DOHH2 (cell line): ENCODE measurements at regions not wholly inside any gene's neighbourhood (a gene's known extent, or its start where the extent isn't known, plus 50 kb on each side); places are given as distances from the start of the nearest gene placed in this dataset.

Experiments
- H3F3A ChIP-seq: fragments of 200-600 bp; sonication (generic), shearing (Covaris generic); 2 replicates; pipeline ENCODE4 v1.6.0; 2016; ENCODE audit warnings: antibody characterized with exemption, mild to moderate bottlenecking; ENCODE audit not compliant: control insufficient read depth, insufficient read depth
- H3K27ac ChIP-seq: fragments of 200-600 bp; sonication (generic); 2 replicates; pipeline ENCODE4 v1.5.1; 2014; ENCODE audit warnings: low read depth, mild to moderate bottlenecking, low read length, moderate library complexity
- H3K27me3 ChIP-seq: fragments of 200-600 bp; sonication (generic); 2 replicates; pipeline ENCODE4 v1.6.1; 2014; ENCODE audit warnings: mild to moderate bottlenecking, low read length, mixed read lengths; ENCODE audit not compliant: control insufficient read depth
- H3K36me3 ChIP-seq: fragments of 200-600 bp; sonication (generic); 2 replicates; pipeline ENCODE4 v1.6.1; 2014; ENCODE audit warnings: mild to moderate bottlenecking, low read length, moderate library complexity, mixed read lengths; ENCODE audit not compliant: control insufficient read depth
- H3K4me1 ChIP-seq: fragments of 200-600 bp; sonication (generic); 2 replicates; pipeline ENCODE4 v1.6.1; 2014; ENCODE audit warnings: mild to moderate bottlenecking, low read length, mixed read lengths; ENCODE audit not compliant: control insufficient read depth
- H3K4me2 ChIP-seq: fragments of 200-600 bp; sonication (generic); 2 replicates; pipeline ENCODE4 v1.6.0; 2014; ENCODE audit warnings: mild to moderate bottlenecking, low read length, moderate library complexity
- H3K4me3 ChIP-seq: fragments of 200-600 bp; sonication (generic); 2 replicates; pipeline ENCODE4 v1.5.1; 2014; ENCODE audit warnings: mild to moderate bottlenecking, low read length, mixed read lengths
- H3K79me2 ChIP-seq: fragments of 200-600 bp; sonication (generic); 2 replicates; pipeline ENCODE4 v1.6.1; 2014; ENCODE audit warnings: mild to moderate bottlenecking, low read length, mixed read lengths; ENCODE audit not compliant: control insufficient read depth
- H3K9me2 ChIP-seq: fragments of 200-600 bp; sonication (generic); replicated peaks from 2 replicates; pipeline ENCODE4 v1.6.1; 2014; ENCODE audit warnings: mild to moderate bottlenecking, low read length, mixed read lengths; ENCODE audit not compliant: control insufficient read depth
- H3K9me3 ChIP-seq: fragments of 200-600 bp; sonication (generic); 2 replicates; pipeline ENCODE4 v1.6.1; 2014; ENCODE audit warnings: antibody characterized with exemption, low read length, mixed read lengths; ENCODE audit not compliant: control insufficient read depth, insufficient read depth
- H4K20me1 ChIP-seq: fragments of 200-600 bp; sonication (generic); 2 replicates; pipeline ENCODE4 v1.6.0; 2014; ENCODE audit warnings: low read depth, mild to moderate bottlenecking, antibody characterized with exemption, low read length, moderate library complexity; ENCODE audit not compliant: control insufficient read depth, insufficient read depth
- CTCF ChIP-seq: fragments of 200-600 bp; sonication (generic); IDR thresholded peaks from one replicate; pipeline ENCODE4 v1.5.1; 2014; ENCODE audit warnings: antibody characterized with exemption, mild to moderate bottlenecking, low read depth, low read length; ENCODE audit not compliant: poor library complexity, severe bottlenecking
- EZH2phosphoT487 ChIP-seq: fragments of 200-600 bp; sonication (generic); IDR thresholded peaks from 2 replicates; pipeline ENCODE4 v1.6.1; 2017; ENCODE audit warnings: borderline replicate concordance, mild to moderate bottlenecking, antibody characterized with exemption, low read length, moderate library complexity, mixed read lengths

DNA sequence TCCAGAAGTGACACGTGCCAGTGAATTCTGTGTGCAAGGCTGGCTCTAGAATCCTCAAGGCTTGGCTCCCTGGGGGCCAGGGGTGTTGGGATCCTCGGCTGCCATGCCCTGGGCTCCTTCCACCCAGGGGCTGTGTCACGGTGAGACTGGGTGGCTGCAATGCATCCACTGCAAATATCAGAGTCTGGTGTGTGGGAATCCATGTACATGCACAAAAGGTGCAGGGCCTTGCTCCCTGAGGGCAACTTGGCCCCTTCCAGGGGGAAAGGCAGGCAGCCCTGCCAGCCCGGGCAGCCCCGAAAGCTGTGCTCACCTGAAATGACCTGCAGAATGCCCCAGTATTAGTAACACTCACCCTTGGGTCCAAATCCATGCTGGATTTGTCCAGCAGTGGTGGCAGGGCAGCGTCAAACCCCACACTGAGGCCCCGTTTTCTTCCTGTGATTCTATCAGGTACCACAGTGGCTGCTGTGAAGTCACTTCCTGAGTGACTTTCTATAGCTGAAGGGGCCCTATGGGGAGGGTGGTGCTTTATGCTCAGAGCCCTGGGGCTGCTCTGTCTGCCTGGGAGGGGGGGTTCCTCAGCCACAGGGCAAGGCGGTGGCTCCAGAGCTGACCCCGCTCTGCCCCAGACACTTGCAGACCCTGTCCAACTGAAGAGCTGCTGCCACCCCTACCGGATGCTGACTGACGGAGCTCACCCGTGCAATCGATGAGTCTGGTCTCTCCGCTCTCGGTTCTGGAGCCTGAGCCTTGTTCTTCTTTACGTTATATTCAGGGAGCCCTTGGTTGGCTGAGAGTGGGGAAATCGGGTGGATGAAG is 317.7 kb downstream of the GLRX3 start:
- no peaks in the 10 kb centered on the region for H3K9me2 ChIP-seq
- no peaks in the 10 kb centered on the region for H3K27me3 ChIP-seq
- H3K27ac ChIP-seq = no peak overlapping the region
- H3K79me2 ChIP-seq = no peaks in the 10 kb centered on the region
- H3K9me3 ChIP-seq = no peaks in the 10 kb centered on the region
- no peaks in the 10 kb centered on the region for H3F3A ChIP-seq
- H4K20me1 ChIP-seq = no peaks in the 10 kb centered on the region
- H3K4me1 ChIP-seq = no peaks in the 10 kb centered on the region
- H3K4me2 ChIP-seq = no peak overlapping the region
- H3K36me3 ChIP-seq = no peaks in the 10 kb centered on the region
- H3K4me3 ChIP-seq = no peak overlapping the region
- TF ChIP-seq CTCF = no peak
- no peak for TF ChIP-seq EZH2phosphoT487

- Histone ChIP-seq H4K20me1 (no peaks in the 10 kb centered on the region), H3K4me2 (no peak overlapping the region)
Measured at GRCh38 chr10:130454543-130455000, 318.4 kb downstream of the GLRX3 start.

GRCh38 chr10:130455111-130455695 is 319.0 kb downstream of the GLRX3 start:
- Histone ChIP-seq H3K4me1 (no peaks in the 10 kb centered on the region), H3K27ac (no peak overlapping the region), H3K4me3 (no peak overlapping the region), H3F3A (no peaks in the 10 kb centered on the region), H3K27me3 (no peaks in the 10 kb centered on the region), H3K79me2 (no peaks in the 10 kb centered on the region), H3K9me3 (no peaks in the 10 kb centered on the region), H3K9me2 (no peaks in the 10 kb centered on the region), H3K36me3 (no peaks in the 10 kb centered on the region), H4K20me1 (no peaks in the 10 kb centered on the region), H3K4me2 (no peak overlapping the region)
- TF ChIP-seq EZH2phosphoT487 = no peak
- TF ChIP-seq CTCF = no peak

More at GRCh38 chr10:130454543-130455000, 318.4 kb downstream of the GLRX3 start:
- no peak for TF ChIP-seq EZH2phosphoT487
- TF ChIP-seq CTCF = no peak
- H3K79me2 ChIP-seq = no peaks in the 10 kb centered on the region
- no peaks in the 10 kb centered on the region for H3K36me3 ChIP-seq
- no peaks in the 10 kb centered on the region for H3K27me3 ChIP-seq
- H3F3A ChIP-seq = no peaks in the 10 kb centered on the region
- H3K4me1 ChIP-seq = no peaks in the 10 kb centered on the region
- H3K9me2 ChIP-seq = no peaks in the 10 kb centered on the region
- no peak overlapping the region for H3K27ac ChIP-seq
- no peak overlapping the region for H3K4me3 ChIP-seq
- H3K9me3 ChIP-seq = no peaks in the 10 kb centered on the region
